GM12864 (cell line): ENCODE measurements at regions not wholly inside any gene's neighbourhood (a gene's known extent, or its start where the extent isn't known, plus 50 kb on each side); places are given as distances from the start of the nearest gene placed in this dataset.
A peak's percentile ranks its signal among the peaks of the same experiment; 100 is the strongest.

ENCODE experiments used
- DNase-seq: peaks from one replicate; pipeline ENCODE4 v3.0.0-alpha.2; 2011; ENCODE audit warnings: low read depth
- H3K4me3 ChIP-seq: 2 replicates; pipeline ENCODE4 v1.5.1; 2011; ENCODE audit warnings: mild to moderate bottlenecking, low read depth, low read length, control low read depth
- TF ChIP-seq, protein P1 (sequence below): IDR thresholded peaks from 2 replicates; pipeline ENCODE4 v1.5.1; 2011; ENCODE audit warnings: low read depth, mild to moderate bottlenecking, moderate library complexity, low read length, control low read depth, inconsistent platforms; ENCODE audit errors: missing control alignments

DNA sequence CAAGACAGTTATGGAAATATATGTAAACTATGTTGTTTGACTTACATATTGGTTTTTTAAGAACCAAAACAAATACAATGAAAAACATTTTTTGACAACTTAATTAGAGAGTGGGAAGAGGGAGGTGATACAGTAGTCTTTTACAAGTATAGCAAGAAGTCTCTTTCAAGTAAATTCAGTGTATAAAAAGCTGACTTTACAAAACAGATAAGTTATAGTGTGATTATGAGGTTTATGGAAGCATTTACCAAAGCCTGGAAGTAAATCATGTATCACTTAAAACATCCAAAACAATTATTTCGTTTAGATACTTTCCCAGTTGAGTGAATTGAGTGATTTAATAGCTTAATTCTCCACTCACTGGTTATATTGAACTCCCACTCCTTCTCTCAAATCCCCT, 66.7 kb upstream of the SLC4A10 start:
- TF ChIP-seq, protein P1, sequence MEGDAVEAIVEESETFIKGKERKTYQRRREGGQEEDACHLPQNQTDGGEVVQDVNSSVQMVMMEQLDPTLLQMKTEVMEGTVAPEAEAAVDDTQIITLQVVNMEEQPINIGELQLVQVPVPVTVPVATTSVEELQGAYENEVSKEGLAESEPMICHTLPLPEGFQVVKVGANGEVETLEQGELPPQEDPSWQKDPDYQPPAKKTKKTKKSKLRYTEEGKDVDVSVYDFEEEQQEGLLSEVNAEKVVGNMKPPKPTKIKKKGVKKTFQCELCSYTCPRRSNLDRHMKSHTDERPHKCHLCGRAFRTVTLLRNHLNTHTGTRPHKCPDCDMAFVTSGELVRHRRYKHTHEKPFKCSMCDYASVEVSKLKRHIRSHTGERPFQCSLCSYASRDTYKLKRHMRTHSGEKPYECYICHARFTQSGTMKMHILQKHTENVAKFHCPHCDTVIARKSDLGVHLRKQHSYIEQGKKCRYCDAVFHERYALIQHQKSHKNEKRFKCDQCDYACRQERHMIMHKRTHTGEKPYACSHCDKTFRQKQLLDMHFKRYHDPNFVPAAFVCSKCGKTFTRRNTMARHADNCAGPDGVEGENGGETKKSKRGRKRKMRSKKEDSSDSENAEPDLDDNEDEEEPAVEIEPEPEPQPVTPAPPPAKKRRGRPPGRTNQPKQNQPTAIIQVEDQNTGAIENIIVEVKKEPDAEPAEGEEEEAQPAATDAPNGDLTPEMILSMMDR, result no peak
- no peak overlapping the region for H3K4me3 ChIP-seq
- DNase-seq, result no peak

DNA sequence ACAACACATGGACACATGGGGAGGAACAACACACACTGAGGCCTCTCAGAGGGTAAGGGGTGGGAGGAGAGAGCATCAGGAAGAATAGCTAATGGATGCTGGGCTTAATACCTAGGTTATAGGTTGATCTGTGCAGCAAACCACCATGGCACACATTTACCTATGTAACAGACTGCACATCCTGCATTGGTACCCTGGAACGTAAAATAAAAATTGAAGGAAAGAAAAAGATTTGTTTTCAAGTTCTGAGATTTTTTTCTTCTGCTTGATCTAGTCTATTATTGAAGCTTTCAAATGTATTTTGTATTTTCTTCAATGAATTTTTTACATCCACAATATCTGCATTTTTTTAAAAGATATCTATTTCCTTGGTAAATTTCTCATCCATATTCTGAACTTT, 59.3 kb upstream of the SLC4A10 start:
- TF ChIP-seq, protein P1, result no peak
- DNase-seq, result no peak
- no peak overlapping the region for H3K4me3 ChIP-seq

DNA sequence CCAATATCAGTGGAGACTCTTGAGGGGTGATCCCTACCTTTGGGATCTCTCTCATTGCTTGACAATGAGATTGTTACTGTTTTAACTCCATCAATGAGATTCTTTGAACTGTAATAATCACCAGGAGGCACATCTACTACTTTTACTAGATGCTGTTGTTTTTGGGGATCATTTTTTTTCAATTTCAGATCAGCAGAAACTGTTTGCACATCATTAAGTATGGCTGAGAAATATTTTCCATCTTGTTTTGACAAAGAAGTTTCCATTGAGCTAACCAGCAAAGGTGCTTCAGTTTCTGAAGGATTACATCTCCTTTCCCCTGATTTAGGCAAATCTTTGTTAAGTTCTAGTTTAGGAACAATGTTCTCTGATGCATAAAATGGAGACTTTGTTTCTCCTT, 54.8 kb upstream of the SLC4A10 start:
- TF ChIP-seq, protein P1, result no peak

DNA sequence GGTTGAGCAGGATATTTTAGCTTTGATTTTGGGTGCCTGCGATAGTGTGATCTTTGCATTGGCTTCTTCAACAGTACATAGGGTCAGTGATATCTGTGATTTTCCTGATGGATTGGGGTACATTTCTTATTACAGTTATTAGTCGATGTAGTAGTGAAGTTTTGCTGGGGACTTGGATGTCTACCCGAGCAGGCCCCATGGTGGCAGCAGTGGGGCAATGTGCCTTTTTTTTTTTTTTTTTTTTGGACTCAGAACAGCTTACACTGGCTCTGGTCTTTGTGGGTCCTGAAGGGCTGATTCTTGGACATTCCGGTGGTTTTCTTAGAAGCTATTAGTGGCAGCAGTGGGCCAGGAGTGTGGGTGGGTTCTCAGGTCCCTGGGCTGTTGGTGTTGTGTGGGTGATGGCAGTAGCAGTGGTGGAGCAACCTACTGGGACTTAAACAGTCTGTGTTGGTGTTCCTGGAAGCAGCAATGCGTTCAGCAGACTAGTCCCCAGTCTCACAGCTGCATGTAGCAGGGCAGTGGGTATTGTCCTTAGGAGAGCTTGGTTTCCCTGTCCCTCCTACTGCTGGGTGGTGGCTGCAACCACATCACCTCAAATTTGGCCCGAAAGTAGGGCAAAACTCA, 53.7 kb upstream of the SLC4A10 start:
- TF ChIP-seq, protein P1, result peak; percentile 36
- no peak overlapping the region for H3K4me3 ChIP-seq
- no peak for DNase-seq

More for the DNA sequence above, 54.8 kb upstream of the SLC4A10 start:
- H3K4me3 ChIP-seq, result no peak overlapping the region
- DNase-seq, result no peak

DNA sequence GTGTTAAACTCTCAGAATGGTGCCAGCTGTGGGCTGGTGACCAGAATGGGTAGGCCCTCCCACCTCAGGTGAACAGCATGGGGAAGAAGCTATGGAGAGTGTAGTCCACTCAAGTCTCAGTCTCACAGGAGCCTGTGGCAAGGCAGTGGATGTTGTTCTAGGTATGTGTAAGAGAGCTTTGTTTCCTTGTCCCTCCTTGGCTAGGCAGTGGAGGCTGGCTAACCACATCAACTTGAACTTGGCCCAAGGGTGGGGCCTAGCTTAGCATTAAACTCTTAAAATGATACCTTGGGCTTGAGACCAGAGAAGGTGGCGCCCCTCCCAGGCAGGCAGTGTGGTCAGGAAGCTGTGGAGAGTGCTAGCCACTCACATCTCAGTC, 53.2 kb upstream of the SLC4A10 start:
- DNase-seq, result no peak
- no peak overlapping the region for H3K4me3 ChIP-seq
- TF ChIP-seq, protein P1, result no peak
